Limb (tissue), 2 donors: ENCODE measurements at regions not wholly inside any gene's neighbourhood (a gene's known extent, or its start where the extent isn't known, plus 50 kb on each side); places are given as distances from the start of the nearest gene placed in this dataset.

Experiments used
- DNase-seq, 2 donors: peaks; one replicate each; pipeline ENCODE4 v3.0.0-alpha.2; 2016; ENCODE audit errors: extremely low spot score in 2 of 2

GRCh38 chr11:106212081-106212480 is 134.6 kb downstream of the AASDHPPT start:
- DNase-seq: no peak

GRCh38 chr11:106216281-106216680 is 138.8 kb downstream of the AASDHPPT start:
- DNase-seq: no peak

GRCh38 chr11:106217456-106217855 is 140.0 kb downstream of the AASDHPPT start:
- DNase-seq: no peak

DNA sequence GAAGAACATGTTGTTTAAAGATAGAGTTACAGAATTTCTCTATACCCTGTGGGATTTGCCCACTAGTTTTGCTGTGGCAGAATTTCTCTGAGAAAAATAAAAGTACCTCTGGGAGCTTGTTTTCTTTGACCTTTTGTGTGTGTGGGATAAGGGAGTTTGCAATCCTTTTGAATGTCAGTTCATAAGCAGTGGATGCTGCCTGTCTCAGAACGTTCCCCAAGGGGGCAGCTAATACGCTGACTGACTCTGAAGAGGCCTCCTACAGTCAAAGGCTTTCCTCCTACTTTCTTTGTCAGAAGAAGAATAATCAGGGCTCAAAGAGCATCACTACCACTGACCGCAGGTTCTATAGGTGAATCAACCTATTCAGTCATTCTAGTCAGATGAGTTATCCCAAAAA is 140.6 kb downstream of the AASDHPPT start:
- DNase-seq: no peak

GRCh38 chr11:106222626-106223025 is 145.2 kb downstream of the AASDHPPT start:
- DNase-seq: no peak

DNA sequence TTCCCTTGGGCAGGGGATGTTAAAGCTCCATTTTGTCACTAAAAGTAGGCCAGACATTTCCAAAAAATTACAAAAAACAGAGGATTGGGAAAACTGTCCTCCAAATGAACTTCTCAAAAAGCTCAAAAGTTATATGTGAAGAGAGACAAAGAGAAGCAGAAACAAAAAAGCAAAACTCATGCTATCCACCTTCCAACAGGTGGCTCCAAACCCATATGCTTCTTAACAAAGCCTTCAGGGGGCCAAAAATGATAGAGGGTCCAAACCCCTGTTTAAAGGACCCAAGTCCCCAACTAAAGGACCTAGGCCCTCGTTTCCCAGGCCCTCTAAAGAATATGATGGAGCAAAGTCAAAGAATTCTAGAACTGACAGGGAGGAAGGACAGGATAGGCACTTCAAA is 146.7 kb downstream of the AASDHPPT start:
- no peak for DNase-seq

DNA sequence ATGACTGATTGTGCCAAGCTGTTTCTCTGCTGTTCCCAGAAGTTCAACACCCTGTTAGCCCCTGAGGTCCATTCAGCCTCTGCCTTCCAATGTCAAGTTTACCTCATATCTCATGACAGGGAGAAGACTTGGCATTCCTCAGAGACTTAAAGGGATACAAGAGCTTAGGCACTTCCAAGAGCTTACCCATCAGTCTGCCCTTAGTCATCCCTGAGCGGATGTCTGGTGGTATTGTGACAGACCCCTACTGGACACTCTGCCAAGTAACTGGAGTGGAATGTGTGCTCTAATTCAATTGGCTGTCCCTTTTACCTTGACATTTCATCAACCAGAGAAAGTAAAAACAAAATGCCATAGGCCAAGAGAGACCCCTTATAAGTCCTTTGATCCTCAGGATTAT is 151.5 kb downstream of the AASDHPPT start:
- no peak for DNase-seq

DNA sequence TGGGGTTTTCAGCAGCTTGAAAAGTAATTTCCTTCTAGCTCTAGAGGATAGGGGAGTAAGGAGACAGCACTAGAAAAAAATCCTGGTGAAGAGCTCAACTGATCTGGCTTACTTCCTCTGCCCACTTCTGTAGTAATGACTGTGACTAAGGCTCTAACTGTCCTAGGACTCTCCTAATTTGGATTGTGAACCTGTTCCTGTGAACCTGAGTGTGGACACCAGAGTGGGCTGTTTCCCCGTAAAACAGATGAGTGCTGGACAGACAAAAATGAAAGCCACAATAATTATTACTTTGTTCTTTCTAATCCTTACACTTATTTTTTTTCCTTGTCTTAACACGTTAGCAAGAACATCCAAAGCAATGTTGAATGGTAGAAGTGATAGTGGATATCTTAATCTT is 154.1 kb downstream of the AASDHPPT start:
- no peak for DNase-seq

DNA sequence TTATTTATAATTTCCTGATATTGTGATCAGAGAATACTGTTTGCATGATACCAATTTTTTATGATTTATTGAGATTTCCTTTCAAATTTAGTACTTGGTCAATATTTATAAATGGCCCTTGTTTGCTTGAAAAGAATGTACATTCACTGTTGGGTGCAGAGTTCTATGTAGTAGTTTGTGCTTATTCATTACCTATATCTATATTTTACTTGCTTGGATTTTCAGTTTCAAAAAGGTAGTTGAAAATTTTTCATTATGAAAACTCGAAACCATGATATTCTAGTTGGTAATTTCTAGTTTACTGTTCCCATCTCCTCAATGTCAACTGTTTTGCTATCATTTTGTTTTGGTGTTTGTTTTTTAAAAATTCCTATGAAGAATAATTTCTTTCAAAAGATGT is 155.7 kb downstream of the AASDHPPT start:
- DNase-seq: no peak

- DNase-seq: no peak
These were observed 157.3 kb downstream of the AASDHPPT start for GRCh38 chr11:106234794-106235193.

GRCh38 chr11:106236295-106236694 is 158.8 kb downstream of the AASDHPPT start:
- no peak for DNase-seq

- no peak for DNase-seq
These were observed 161.4 kb downstream of the AASDHPPT start for GRCh38 chr11:106238704-106239360.

- no peak for DNase-seq
These were observed 164.3 kb downstream of the AASDHPPT start for GRCh38 chr11:106241601-106242257.

- DNase-seq: peak in 1 of 2 donors; percentile 10
These were observed 165.4 kb downstream of the AASDHPPT start for GRCh38 chr11:106242718-106243415.

- DNase-seq: no peak
These were observed 169.0 kb downstream of the AASDHPPT start for GRCh38 chr11:106246495-106246894.

GRCh38 chr11:106249617-106250239 is 172.3 kb downstream of the AASDHPPT start:
- peak in 1 of 2 donors; percentile 44 for DNase-seq

GRCh38 chr11:106262852-106263251 is 185.4 kb downstream of the AASDHPPT start:
- DNase-seq: no peak

GRCh38 chr11:106263527-106263926 is 186.1 kb downstream of the AASDHPPT start:
- DNase-seq: no peak

DNA sequence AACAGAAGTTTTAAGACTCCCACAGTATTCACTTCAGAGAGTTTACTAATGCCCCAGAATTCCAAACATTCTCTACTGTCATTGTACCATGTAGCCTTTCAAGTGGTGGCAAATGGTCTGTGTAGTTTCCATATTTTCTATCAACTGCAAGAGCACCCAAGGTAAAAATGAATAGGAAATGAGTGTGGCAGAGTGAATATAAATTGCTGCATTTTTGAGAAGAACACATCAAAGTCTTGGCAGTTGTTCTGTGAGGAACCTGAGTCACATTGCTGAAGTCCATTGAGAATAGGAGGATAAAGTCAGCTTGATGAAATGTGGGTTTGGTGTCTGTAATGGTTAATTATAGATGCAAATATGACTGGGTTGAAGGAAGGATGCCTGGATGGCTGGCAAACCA is 193.6 kb downstream of the AASDHPPT start:
- no peak for DNase-seq

DNA sequence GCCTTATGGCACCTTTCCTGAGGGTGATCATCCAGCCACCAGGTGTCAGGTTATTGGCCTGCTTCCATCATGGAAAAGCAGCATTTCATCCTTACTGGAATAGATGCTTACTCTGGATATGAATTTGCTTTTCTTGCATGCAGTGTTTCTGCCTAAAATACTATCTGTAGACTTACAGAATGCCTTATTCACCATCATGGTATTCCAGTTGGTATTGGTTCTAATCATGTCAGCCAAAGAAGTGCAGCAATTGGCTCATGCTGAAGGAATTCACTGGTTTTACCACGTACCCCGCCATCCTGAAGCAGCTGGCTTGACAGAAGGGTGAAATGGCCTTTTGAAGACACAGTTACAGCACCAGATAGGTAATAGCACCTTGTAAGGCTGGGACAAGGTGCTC is 194.2 kb downstream of the AASDHPPT start:
- DNase-seq: no peak

GRCh38 chr11:106275151-106275550 is 197.7 kb downstream of the AASDHPPT start:
- no peak for DNase-seq

DNA sequence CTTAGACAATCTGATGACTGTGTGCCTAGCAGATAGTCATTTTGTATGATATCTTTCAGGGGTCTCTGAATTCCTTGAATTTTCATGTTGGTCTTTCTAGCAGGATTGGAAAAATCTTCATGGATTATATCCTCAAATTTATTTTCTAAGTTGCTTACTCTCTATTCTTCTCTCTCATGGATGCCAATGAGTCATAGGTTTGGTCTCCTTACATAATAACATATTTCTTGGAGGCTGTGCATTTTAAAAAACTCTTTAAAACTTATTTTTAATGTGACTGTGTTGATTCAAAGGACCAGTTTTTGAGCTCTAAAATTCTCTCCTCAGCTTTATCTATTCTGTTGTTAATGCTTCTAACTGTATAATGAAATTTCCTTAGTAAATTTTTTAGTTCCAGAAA is 198.7 kb downstream of the AASDHPPT start:
- DNase-seq: no peak
